Gastrocnemius medialis (tissue), 4 donors: ENCODE measurements at regions not wholly inside any gene's neighbourhood (a gene's known extent, or its start where the extent isn't known, plus 50 kb on each side); places are given as distances from the start of the nearest gene placed in this dataset.

Source experiments
- ATAC-seq, 2 donors: fragments of 150-250 bp; one replicate each; pipeline ENCODE4 v1.9.1; 2016
- DNase-seq, 2 donors: peaks; one replicate each; pipeline ENCODE4 v3.0.0-alpha.2; 2019
- H3K27ac ChIP-seq, 4 donors: fragments of 200-600 bp; sonication (generic); 1 replicate in 1 of 4; 2 replicates in 3 of 4; pipeline ENCODE4 v1.5.1; 2016 to 2018; ENCODE audit warnings: mild to moderate bottlenecking in 2 of 4, moderate library complexity in 1 of 4
- H3K27me3 ChIP-seq, 3 donors: fragments of 200-600 bp; sonication (generic) in 2 of 3; 1 replicate in 1 of 3; 2 replicates in 2 of 3; pipeline versions ENCODE4 v1.5.1 to v1.6.0; 2016 to 2019; ENCODE audit warnings: mild to moderate bottlenecking in 1 of 3, moderate library complexity in 1 of 3
- H3K36me3 ChIP-seq, 2 donors: fragments of 200-600 bp; sonication (generic) in 1 of 2; one replicate each; pipeline ENCODE4 v1.5.1; 2017 to 2018
- H3K4me1 ChIP-seq, 2 donors: fragments of 200-600 bp; sonication (generic) in 1 of 2; one replicate each; pipeline ENCODE4 v1.5.1; 2016 to 2017; ENCODE audit warnings: mild to moderate bottlenecking in 2 of 2
- H3K4me3 ChIP-seq, 4 donors: fragments of 200-600 bp; sonication (generic) in 3 of 4; 1 replicate in 1 of 4; 2 replicates in 3 of 4; pipeline ENCODE4 v1.5.1; 2016 to 2019; ENCODE audit warnings: mild to moderate bottlenecking in 2 of 4
- H3K9me3 ChIP-seq, 3 donors: fragments of 200-600 bp; sonication (generic) in 2 of 3; 1 replicate in 1 of 3; 2 replicates in 2 of 3; pipeline ENCODE4 v1.5.1; 2016 to 2019
- POLR2A ChIP-seq, 2 donors: fragments of 450-650 bp; IDR thresholded peaks; one replicate each; pipeline ENCODE4 v1.6.1; 2017; ENCODE audit warnings: antibody characterized with exemption in 2 of 2, mild to moderate bottlenecking in 2 of 2, moderate library complexity in 2 of 2
- in situ Hi-C, 4 donors: fragments of 200-750 bp; cut with MboI; loops; one replicate each; pipeline versions ENCODE4 v1.15.0 to v1.8.0; 2017; ENCODE audit warnings: low sequenced_read_pairs in 4 of 4
- intact Hi-C: fragments of 100-400 bp; cut with DNase I; formaldehyde crosslinking; loops from one replicate; pipeline ENCODE4 v1.15.1; 2023; ENCODE audit warnings: low total_unique reads
- TF ChIP-seq, protein P1 (sequence below), 5 experiments: fragments of 450-650 bp in 3 of 5; fragments of 200-600 bp in 2 of 5; sonication (generic) in 2 of 5; IDR thresholded peaks in 4 of 5; conservative IDR thresholded peaks in 1 of 5; 1 replicate in 4 of 5; 2 replicates in 1 of 5; pipeline ENCODE4 v1.5.1; 2016 to 2019; ENCODE audit warnings: antibody characterized with exemption in 5 of 5, mild to moderate bottlenecking in 3 of 5, moderate library complexity in 3 of 5

DNA sequence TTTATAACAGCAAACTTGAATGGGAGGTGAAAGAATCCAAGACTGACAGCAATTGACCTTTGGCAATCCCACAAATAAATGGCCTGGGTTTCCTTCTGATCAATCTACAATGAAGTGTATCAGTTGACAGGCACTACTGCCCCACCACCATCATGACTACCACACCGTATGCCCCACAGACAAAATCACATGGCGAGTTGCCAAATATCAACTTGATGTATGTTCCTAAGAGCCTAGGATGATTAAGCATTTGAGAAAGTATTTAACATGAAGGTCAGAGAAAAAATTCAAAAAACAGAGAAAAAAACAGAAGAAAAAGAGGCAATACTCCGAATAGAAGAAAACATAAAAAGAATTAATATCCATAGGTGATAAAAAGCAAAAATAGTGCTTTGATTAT lies 215.9 kb upstream of the STAC start:
- H3K27ac ChIP-seq, result no peak overlapping the region
- intact Hi-C loops (no loop called here), in situ Hi-C loops (no loop called here)
- DNase-seq, result no peak
- no peaks in the 10 kb centered on the region for H3K4me1 ChIP-seq
- no peaks in the 10 kb centered on the region for H3K27me3 ChIP-seq
- no peaks in the 10 kb centered on the region for H3K36me3 ChIP-seq
- H3K9me3 ChIP-seq, result no peaks in the 10 kb centered on the region
- TF ChIP-seq POLR2A (IDR thresholded peaks at IDR 0.05), result no peak
- TF ChIP-seq, protein P1, sequence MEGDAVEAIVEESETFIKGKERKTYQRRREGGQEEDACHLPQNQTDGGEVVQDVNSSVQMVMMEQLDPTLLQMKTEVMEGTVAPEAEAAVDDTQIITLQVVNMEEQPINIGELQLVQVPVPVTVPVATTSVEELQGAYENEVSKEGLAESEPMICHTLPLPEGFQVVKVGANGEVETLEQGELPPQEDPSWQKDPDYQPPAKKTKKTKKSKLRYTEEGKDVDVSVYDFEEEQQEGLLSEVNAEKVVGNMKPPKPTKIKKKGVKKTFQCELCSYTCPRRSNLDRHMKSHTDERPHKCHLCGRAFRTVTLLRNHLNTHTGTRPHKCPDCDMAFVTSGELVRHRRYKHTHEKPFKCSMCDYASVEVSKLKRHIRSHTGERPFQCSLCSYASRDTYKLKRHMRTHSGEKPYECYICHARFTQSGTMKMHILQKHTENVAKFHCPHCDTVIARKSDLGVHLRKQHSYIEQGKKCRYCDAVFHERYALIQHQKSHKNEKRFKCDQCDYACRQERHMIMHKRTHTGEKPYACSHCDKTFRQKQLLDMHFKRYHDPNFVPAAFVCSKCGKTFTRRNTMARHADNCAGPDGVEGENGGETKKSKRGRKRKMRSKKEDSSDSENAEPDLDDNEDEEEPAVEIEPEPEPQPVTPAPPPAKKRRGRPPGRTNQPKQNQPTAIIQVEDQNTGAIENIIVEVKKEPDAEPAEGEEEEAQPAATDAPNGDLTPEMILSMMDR (IDR thresholded peaks at IDR 0.05 in 4 of 5, conservative IDR thresholded peaks at IDR 0.05 in 1 of 5), result no peak
- H3K4me3 ChIP-seq, result no peak overlapping the region
- no peak for ATAC-seq

DNA sequence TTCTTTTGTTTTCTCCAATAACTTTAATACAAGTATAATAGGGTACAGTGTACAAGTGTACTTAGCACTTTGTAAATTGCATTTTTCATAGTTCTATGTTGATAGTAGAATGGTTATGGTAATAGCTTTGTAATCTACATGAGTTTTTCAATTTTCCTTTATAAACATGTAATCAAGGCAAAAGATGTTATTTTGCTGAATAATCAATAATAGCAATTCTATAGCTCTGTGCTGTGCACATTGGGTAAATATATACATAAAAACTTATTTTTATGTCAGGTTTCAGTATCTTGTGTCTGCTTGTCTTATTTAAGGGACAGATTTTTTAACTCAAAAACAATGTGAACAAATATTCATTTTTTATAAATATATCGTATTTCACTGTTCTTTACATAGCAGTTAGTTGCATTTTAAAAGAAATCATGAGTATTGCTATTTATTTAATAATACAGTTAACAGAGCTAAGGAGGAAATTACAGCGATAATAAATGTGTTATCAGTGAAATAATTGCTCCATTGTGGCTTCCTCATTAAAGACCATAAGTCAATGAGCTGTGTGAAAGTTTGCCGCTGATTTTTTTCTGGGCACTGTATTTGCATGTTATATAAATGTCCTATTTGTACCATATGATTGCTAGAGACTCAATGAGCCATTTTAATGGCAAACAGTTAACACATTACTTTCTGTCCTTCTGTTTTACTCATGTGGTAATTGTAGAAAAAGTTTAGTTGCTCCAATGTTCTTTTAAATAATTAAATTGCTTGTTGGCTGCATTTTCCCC lies 214.6 kb upstream of the STAC start:
- intact Hi-C loops, result no loop called here
- Histone ChIP-seq H3K27me3 (no peaks in the 10 kb centered on the region), H3K27ac (no peak overlapping the region), H3K9me3 (no peaks in the 10 kb centered on the region), H3K4me3 (no peak overlapping the region), H3K36me3 (no peaks in the 10 kb centered on the region), H3K4me1 (no peaks in the 10 kb centered on the region)
- TF ChIP-seq, protein P1 (IDR thresholded peaks at IDR 0.05 in 4 of 5, conservative IDR thresholded peaks at IDR 0.05 in 1 of 5), result no peak
- TF ChIP-seq POLR2A (IDR thresholded peaks at IDR 0.05), result no peak
- in situ Hi-C loops, result no loop called here
- DNase-seq, result no peak
- no peak for ATAC-seq

DNA sequence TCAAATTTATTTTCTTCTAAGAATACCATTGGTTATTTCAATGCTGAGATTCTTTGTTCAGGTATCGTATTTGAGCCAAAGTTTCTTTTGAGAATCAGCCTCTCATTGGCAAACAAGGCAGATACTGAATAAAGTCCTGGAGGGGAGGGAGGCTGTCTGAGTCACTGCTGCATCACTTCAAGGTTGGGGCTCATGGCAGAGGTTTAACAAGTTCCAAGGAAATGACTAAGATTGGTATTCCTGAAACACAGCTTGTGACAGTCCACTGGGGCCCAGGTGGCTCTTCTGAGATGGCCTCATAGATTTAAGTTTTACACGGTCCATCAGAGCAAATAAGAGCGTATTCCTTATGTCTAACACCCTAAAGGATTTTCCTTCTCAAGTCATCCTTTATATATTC lies 213.8 kb upstream of the STAC start:
- Histone ChIP-seq H3K27me3 (no peaks in the 10 kb centered on the region), H3K27ac (no peak overlapping the region), H3K36me3 (no peaks in the 10 kb centered on the region), H3K4me3 (no peak overlapping the region), H3K4me1 (no peaks in the 10 kb centered on the region), H3K9me3 (no peaks in the 10 kb centered on the region)
- in situ Hi-C loops, result no loop called here
- TF ChIP-seq, protein P1 (IDR thresholded peaks at IDR 0.05 in 4 of 5, conservative IDR thresholded peaks at IDR 0.05 in 1 of 5), result no peak
- TF ChIP-seq POLR2A (IDR thresholded peaks at IDR 0.05), result no peak
- intact Hi-C loops, result no loop called here
- ATAC-seq (no peak), DNase-seq (no peak)

DNA sequence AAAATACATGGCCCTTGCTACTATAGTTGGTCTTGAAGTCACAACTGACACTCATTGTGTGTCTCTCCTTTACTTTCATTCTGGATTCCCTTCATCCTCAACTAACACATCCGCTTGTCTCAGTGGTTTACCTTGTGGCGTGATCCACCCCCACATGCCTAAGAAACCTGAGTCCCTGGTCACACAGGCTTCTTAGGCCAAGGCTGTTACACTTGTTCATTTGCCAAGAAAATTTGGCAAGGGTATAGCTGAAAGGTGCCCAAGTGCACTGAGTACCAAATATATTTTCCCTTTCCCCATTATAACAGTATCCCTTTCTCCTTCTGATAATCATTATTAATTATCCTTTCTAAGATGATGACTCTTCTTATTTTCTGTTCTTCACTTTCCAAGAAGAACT lies 207.6 kb upstream of the STAC start:
- TF ChIP-seq, protein P1 (IDR thresholded peaks at IDR 0.05 in 4 of 5, conservative IDR thresholded peaks at IDR 0.05 in 1 of 5), result no peak
- no peak for TF ChIP-seq POLR2A (IDR thresholded peaks at IDR 0.05)

More for the DNA sequence above, 207.6 kb upstream of the STAC start:
- Histone ChIP-seq H3K27ac (no peak overlapping the region), H3K4me3 (no peak overlapping the region), H3K36me3 (no peaks in the 10 kb centered on the region), H3K4me1 (no peaks in the 10 kb centered on the region), H3K9me3 (no peaks in the 10 kb centered on the region), H3K27me3 (no peaks in the 10 kb centered on the region)
- in situ Hi-C loops, result no loop called here
- DNase-seq (no peak), ATAC-seq (no peak)
- intact Hi-C loops, result no loop called here
